IgD-negative memory B cell (primary cell): ENCODE measurements at regions not wholly inside any gene's neighbourhood (a gene's known extent, or its start where the extent isn't known, plus 50 kb on each side); places are given as distances from the start of the nearest gene placed in this dataset.

Experiments
- H3K27ac Mint-ChIP-seq, 3 donors: one replicate each; pipeline ENCODE4 v1.8.0; 2020 to 2022; ENCODE audit warnings: mild to moderate bottlenecking in 3 of 3, mixed read lengths in 3 of 3, moderate library complexity in 1 of 3
- H3K27me3 Mint-ChIP-seq: one replicate; pipeline ENCODE4 v1.8.0; 2021; ENCODE audit warnings: mixed read lengths
- H3K36me3 Mint-ChIP-seq: one replicate; pipeline ENCODE4 v1.8.0; 2020; ENCODE audit warnings: mild to moderate bottlenecking, mixed read lengths
- H3K4me1 Mint-ChIP-seq, 3 donors: one replicate each; pipeline ENCODE4 v1.8.0; 2020 to 2022; ENCODE audit warnings: mixed read lengths in 3 of 3, mild to moderate bottlenecking in 1 of 3
- H3K4me3 Mint-ChIP-seq, 4 donors: one replicate each; pipeline ENCODE4 v1.8.0; 2020 to 2022; ENCODE audit warnings: mild to moderate bottlenecking in 4 of 4, mixed read lengths in 4 of 4, moderate library complexity in 3 of 4
- H3K9me3 Mint-ChIP-seq, 3 donors: one replicate each; pipeline ENCODE4 v1.8.0; 2020 to 2021; ENCODE audit warnings: mixed read lengths in 3 of 3, mild to moderate bottlenecking in 1 of 3

- Mint-ChIP-seq H3K9me3 (peaks cover 0 to 2% (median 0%) of the 10 kb centered on the region in 3 donors), H3K27ac (no peak overlapping the region), H3K4me1 (no peaks in the 10 kb centered on the region), H3K4me3 (no peak overlapping the region), H3K27me3 (no peaks in the 10 kb centered on the region), H3K36me3 (no peaks in the 10 kb centered on the region)
These were observed 332.0 kb downstream of the GRXCR1 start for GRCh38 chr4:43224559-43224958.

GRCh38 chr4:43233321-43233720 is 340.8 kb downstream of the GRXCR1 start:
- H3K27ac Mint-ChIP-seq: no peak overlapping the region
- no peak overlapping the region for H3K4me3 Mint-ChIP-seq
- no peaks in the 10 kb centered on the region for H3K4me1 Mint-ChIP-seq
- H3K27me3 Mint-ChIP-seq: no peaks in the 10 kb centered on the region
- no peaks in the 10 kb centered on the region for H3K36me3 Mint-ChIP-seq
- H3K9me3 Mint-ChIP-seq: no peaks in the 10 kb centered on the region

- H3K4me1 Mint-ChIP-seq: no peaks in the 10 kb centered on the region
- H3K4me3 Mint-ChIP-seq: no peak overlapping the region
- H3K27ac Mint-ChIP-seq: no peak overlapping the region
- no peaks in the 10 kb centered on the region for H3K27me3 Mint-ChIP-seq
- peaks cover 1% of the 10 kb centered on the region for H3K36me3 Mint-ChIP-seq
- no peaks in the 10 kb centered on the region for H3K9me3 Mint-ChIP-seq
These were observed 342.3 kb downstream of the GRXCR1 start for GRCh38 chr4:43234626-43235415.

- Mint-ChIP-seq H3K36me3 (peaks cover 1% of the 10 kb centered on the region), H3K9me3 (peaks cover 0 to 5% (median 0%) of the 10 kb centered on the region in 3 donors), H3K4me3 (no peak overlapping the region), H3K4me1 (no peaks in the 10 kb centered on the region), H3K27me3 (no peaks in the 10 kb centered on the region), H3K27ac (no peak overlapping the region)
These were observed 345.5 kb downstream of the GRXCR1 start for GRCh38 chr4:43238008-43238407.

GRCh38 chr4:43238585-43238984 is 346.1 kb downstream of the GRXCR1 start:
- H3K4me3 Mint-ChIP-seq: no peak overlapping the region
- no peaks in the 10 kb centered on the region for H3K4me1 Mint-ChIP-seq
- no peak overlapping the region for H3K27ac Mint-ChIP-seq
- H3K9me3 Mint-ChIP-seq: peaks cover 0 to 5% (median 0%) of the 10 kb centered on the region in 3 donors
- H3K27me3 Mint-ChIP-seq: no peaks in the 10 kb centered on the region
- H3K36me3 Mint-ChIP-seq: peaks cover 1% of the 10 kb centered on the region

GRCh38 chr4:43241104-43241503 is 348.6 kb downstream of the GRXCR1 start:
- H3K4me3 Mint-ChIP-seq: no peak overlapping the region
- H3K27me3 Mint-ChIP-seq: no peaks in the 10 kb centered on the region
- no peak overlapping the region for H3K27ac Mint-ChIP-seq
- peaks cover 0 to 5% (median 2%) of the 10 kb centered on the region in 3 donors for H3K9me3 Mint-ChIP-seq
- H3K36me3 Mint-ChIP-seq: peaks cover 1% of the 10 kb centered on the region
- no peaks in the 10 kb centered on the region for H3K4me1 Mint-ChIP-seq

GRCh38 chr4:43242606-43243005 is 350.1 kb downstream of the GRXCR1 start:
- H3K4me1 Mint-ChIP-seq: no peaks in the 10 kb centered on the region
- no peaks in the 10 kb centered on the region for H3K27me3 Mint-ChIP-seq
- H3K9me3 Mint-ChIP-seq: peaks cover 0 to 5% (median 2%) of the 10 kb centered on the region in 3 donors
- H3K27ac Mint-ChIP-seq: no peak overlapping the region
- no peak overlapping the region for H3K4me3 Mint-ChIP-seq
- H3K36me3 Mint-ChIP-seq: peaks cover 1% of the 10 kb centered on the region

GRCh38 chr4:43243433-43244116 is 351.1 kb downstream of the GRXCR1 start:
- no peaks in the 10 kb centered on the region for H3K4me1 Mint-ChIP-seq
- no peaks in the 10 kb centered on the region for H3K27me3 Mint-ChIP-seq
- no peak overlapping the region for H3K4me3 Mint-ChIP-seq
- peaks cover 1% of the 10 kb centered on the region for H3K36me3 Mint-ChIP-seq
- no peak overlapping the region for H3K27ac Mint-ChIP-seq
- H3K9me3 Mint-ChIP-seq: peaks cover 0 to 5% (median 2%) of the 10 kb centered on the region in 3 donors

- no peaks in the 10 kb centered on the region for H3K4me1 Mint-ChIP-seq
- H3K36me3 Mint-ChIP-seq: no peaks in the 10 kb centered on the region
- no peak overlapping the region for H3K4me3 Mint-ChIP-seq
- peaks cover 0 to 5% (median 2%) of the 10 kb centered on the region in 3 donors for H3K9me3 Mint-ChIP-seq
- no peak overlapping the region for H3K27ac Mint-ChIP-seq
- H3K27me3 Mint-ChIP-seq: no peaks in the 10 kb centered on the region
These were observed 352.3 kb downstream of the GRXCR1 start for GRCh38 chr4:43244688-43245382.

- peaks cover 2% of the 10 kb centered on the region for H3K36me3 Mint-ChIP-seq
- H3K4me1 Mint-ChIP-seq: no peaks in the 10 kb centered on the region
- H3K9me3 Mint-ChIP-seq: peaks cover 0 to 12% (median 1%) of the 10 kb centered on the region in 3 donors
- no peaks in the 10 kb centered on the region for H3K27me3 Mint-ChIP-seq
- no peak overlapping the region for H3K4me3 Mint-ChIP-seq
- H3K27ac Mint-ChIP-seq: no peak overlapping the region
These were observed 359.3 kb downstream of the GRXCR1 start for GRCh38 chr4:43251841-43252240.

GRCh38 chr4:43253541-43253940 is 361.0 kb downstream of the GRXCR1 start:
- H3K4me1 Mint-ChIP-seq: no peaks in the 10 kb centered on the region
- no peaks in the 10 kb centered on the region for H3K27me3 Mint-ChIP-seq
- H3K36me3 Mint-ChIP-seq: peaks cover 2% of the 10 kb centered on the region
- peaks cover 0 to 12% (median 5%) of the 10 kb centered on the region in 3 donors for H3K9me3 Mint-ChIP-seq
- H3K4me3 Mint-ChIP-seq: no peak overlapping the region
- no peak overlapping the region for H3K27ac Mint-ChIP-seq

GRCh38 chr4:43264730-43265129 is 372.2 kb downstream of the GRXCR1 start:
- no peak overlapping the region for H3K4me3 Mint-ChIP-seq
- no peaks in the 10 kb centered on the region for H3K36me3 Mint-ChIP-seq
- no peak overlapping the region for H3K27ac Mint-ChIP-seq

GRCh38 chr4:43271946-43272345 is 379.4 kb downstream of the GRXCR1 start:
- H3K27ac Mint-ChIP-seq: no peak overlapping the region
- no peak overlapping the region for H3K4me3 Mint-ChIP-seq
- H3K36me3 Mint-ChIP-seq: no peaks in the 10 kb centered on the region
- no peaks in the 10 kb centered on the region for H3K27me3 Mint-ChIP-seq
- H3K9me3 Mint-ChIP-seq: peaks cover 0 to 15% (median 3%) of the 10 kb centered on the region in 3 donors
- H3K4me1 Mint-ChIP-seq: no peaks in the 10 kb centered on the region

More at GRCh38 chr4:43264730-43265129, 372.2 kb downstream of the GRXCR1 start:
- H3K9me3 Mint-ChIP-seq: peaks cover 2 to 20% (median 12%) of the 10 kb centered on the region in 3 donors
- no peaks in the 10 kb centered on the region for H3K27me3 Mint-ChIP-seq
- no peaks in the 10 kb centered on the region for H3K4me1 Mint-ChIP-seq

- H3K36me3 Mint-ChIP-seq: no peaks in the 10 kb centered on the region
- no peaks in the 10 kb centered on the region for H3K4me1 Mint-ChIP-seq
These were observed 381.9 kb downstream of the GRXCR1 start for GRCh38 chr4:43274376-43274775.

GRCh38 chr4:43275779-43276178 is 383.3 kb downstream of the GRXCR1 start:
- Mint-ChIP-seq H3K9me3 (peaks cover 0 to 10% (median 3%) of the 10 kb centered on the region in 3 donors), H3K4me3 (no peak overlapping the region), H3K4me1 (no peaks in the 10 kb centered on the region), H3K27ac (no peak overlapping the region), H3K36me3 (no peaks in the 10 kb centered on the region), H3K27me3 (no peaks in the 10 kb centered on the region)

More at GRCh38 chr4:43274376-43274775, 381.9 kb downstream of the GRXCR1 start:
- no peak overlapping the region for H3K4me3 Mint-ChIP-seq
- no peaks in the 10 kb centered on the region for H3K27me3 Mint-ChIP-seq
- peaks cover 0 to 10% (median 3%) of the 10 kb centered on the region in 3 donors for H3K9me3 Mint-ChIP-seq
- no peak overlapping the region for H3K27ac Mint-ChIP-seq
